Heart right ventricle (tissue), 16 donors: ENCODE measurements at regions not wholly inside any gene's neighbourhood (a gene's known extent, or its start where the extent isn't known, plus 50 kb on each side); places are given as distances from the start of the nearest gene placed in this dataset.

Source experiments
- ATAC-seq, 8 donors: fragments of 200-7000 bp; cut with Tn5 transposase; one replicate each; pipeline ENCODE4 v1.9.1; 2020; ENCODE audit warnings: mild to moderate bottlenecking in 8 of 8, moderate library complexity in 8 of 8, moderate number of reproducible peaks in 1 of 8
- DNase-seq, 2 donors: peaks; one replicate each; pipeline ENCODE4 v3.0.0-alpha.2; 2020
- H3K27ac ChIP-seq, 10 donors: fragments of 200-600 bp; sonication (generic) in 2 of 10; one replicate each; pipeline versions ENCODE4 v1.5.0 to v1.8.0; 2020 to 2022; ENCODE audit warnings: mild to moderate bottlenecking in 3 of 10
- H3K27me3 ChIP-seq, 7 donors: fragments of 200-600 bp; one replicate each; pipeline ENCODE4 v1.8.0; 2021 to 2022; ENCODE audit warnings: mild to moderate bottlenecking in 2 of 7
- H3K36me3 ChIP-seq, 9 donors: fragments of 200-600 bp; sonication (generic) in 1 of 9; one replicate each; pipeline versions ENCODE4 v1.5.0 to v1.8.0; 2020 to 2022; ENCODE audit warnings: mild to moderate bottlenecking in 2 of 9
- H3K4me1 ChIP-seq, 9 donors: fragments of 200-600 bp; sonication (generic) in 1 of 9; one replicate each; pipeline versions ENCODE4 v1.5.0 to v1.8.0; 2020 to 2022; ENCODE audit warnings: mild to moderate bottlenecking in 4 of 9
- H3K4me3 ChIP-seq, 10 donors: fragments of 200-600 bp; sonication (generic) in 2 of 10; one replicate each; pipeline versions ENCODE4 v1.5.0 to v1.8.0; 2020 to 2022; ENCODE audit warnings: mild to moderate bottlenecking in 7 of 10, moderate library complexity in 2 of 10
- H3K9me3 ChIP-seq, 11 donors: fragments of 200-600 bp in 10 of 11; sonication (generic) in 2 of 11; one replicate each; pipeline versions ENCODE4 v1.5.0 to v1.8.0; 2013 to 2022; ENCODE audit warnings: mild to moderate bottlenecking in 2 of 11, control low read depth in 1 of 11, moderate library complexity in 1 of 11
- WGBS, 2 donors: extraction: QIAGEN DNeasy Blood & Tissue Kit; methylation state at CpG; one replicate each; pipeline ENCODE4 v1.1.7; 2013; ENCODE audit warnings: inconsistent platforms in 1 of 2; 5-methylcytosine and 5-hydroxymethylcytosine counted together
- intact Hi-C, 10 donors: fragments of 100-400 bp; cut with DNase I; formaldehyde crosslinking; loops; one replicate each; pipeline versions ENCODE4 v1.11.1 to v1.14.2; 2022
- TF ChIP-seq, protein P1 (sequence below), 9 donors: fragments of 200-600 bp; sonication (generic) in 2 of 9; IDR thresholded peaks; one replicate each; pipeline versions ENCODE4 v1.5.0 to v1.8.0; 2021 to 2022; ENCODE audit warnings: antibody characterized with exemption in 9 of 9, mild to moderate bottlenecking in 5 of 9, moderate library complexity in 1 of 9
- donor health status: Arrhythmogenic right ventricular cardiomyopathy.
- donor health status: ischemic (EF 13 %, LVEDD 7.1; RV severe dilation, severe dysfunction).
- donor health status: healthy with polysubstance abuse.
- donor health status: DM: no; HTN: yes; CAD: no.
- donor health status: DM: no; HTN: no; CAD: no.
- donor health status: ischemic (EF 25% LVEDD 6.9; RV normal size, moderate dysfunction).
- donor health status: ischemic (EF 25% LVEDD 5.7; RV mildly dilated, moderate dysfunction).
- donor health status: healthy.
- donor health status: DM: yes; HTN: yes; CAD: no.
- donor health status: Ischemic cardiomyopathy.
- donor health status: ischemic (EF 35%, LVEDD 5.7; RV mildly dilated, moderate dysfunction).
- donor health status: nonischemic (EF 11% LVEDD 7.7; RV severe dilation, severe dysfunction).
- donor health status: DM: yes; HTN: yes; CAD: no.
- donor health status: PGD.
- donor health status: ischemic (EF 29% LVEDD 5.4; RV normal size, mild dysfunction).
- donor health status: nonischemic (EF 23%, LVEDD 6.1; RV moderate dilation, normal function).

- TF ChIP-seq, protein P1, sequence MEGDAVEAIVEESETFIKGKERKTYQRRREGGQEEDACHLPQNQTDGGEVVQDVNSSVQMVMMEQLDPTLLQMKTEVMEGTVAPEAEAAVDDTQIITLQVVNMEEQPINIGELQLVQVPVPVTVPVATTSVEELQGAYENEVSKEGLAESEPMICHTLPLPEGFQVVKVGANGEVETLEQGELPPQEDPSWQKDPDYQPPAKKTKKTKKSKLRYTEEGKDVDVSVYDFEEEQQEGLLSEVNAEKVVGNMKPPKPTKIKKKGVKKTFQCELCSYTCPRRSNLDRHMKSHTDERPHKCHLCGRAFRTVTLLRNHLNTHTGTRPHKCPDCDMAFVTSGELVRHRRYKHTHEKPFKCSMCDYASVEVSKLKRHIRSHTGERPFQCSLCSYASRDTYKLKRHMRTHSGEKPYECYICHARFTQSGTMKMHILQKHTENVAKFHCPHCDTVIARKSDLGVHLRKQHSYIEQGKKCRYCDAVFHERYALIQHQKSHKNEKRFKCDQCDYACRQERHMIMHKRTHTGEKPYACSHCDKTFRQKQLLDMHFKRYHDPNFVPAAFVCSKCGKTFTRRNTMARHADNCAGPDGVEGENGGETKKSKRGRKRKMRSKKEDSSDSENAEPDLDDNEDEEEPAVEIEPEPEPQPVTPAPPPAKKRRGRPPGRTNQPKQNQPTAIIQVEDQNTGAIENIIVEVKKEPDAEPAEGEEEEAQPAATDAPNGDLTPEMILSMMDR (IDR thresholded peaks at IDR 0.05), result no peak
- H3K9me3 ChIP-seq, result peaks cover 0 to 17% (median 0%) of the 10 kb centered on the region in 11 donors
- no peak for DNase-seq
- intact Hi-C loops, result no loop called here
- ATAC-seq, result no peak
- H3K27me3 ChIP-seq, result no peaks in the 10 kb centered on the region
- no peak overlapping the region for H3K27ac ChIP-seq
- no peaks in the 10 kb centered on the region for H3K4me1 ChIP-seq
- H3K4me3 ChIP-seq, result no peak overlapping the region
- WGBS, 2 donors, result 77 to 79% methylated on average over 2 of the region's 2 CpGs
- no peaks in the 10 kb centered on the region for H3K36me3 ChIP-seq
Measured at GRCh38 chr12:77202457-77203060, 137.2 kb upstream of the E2F7 start.

DNA sequence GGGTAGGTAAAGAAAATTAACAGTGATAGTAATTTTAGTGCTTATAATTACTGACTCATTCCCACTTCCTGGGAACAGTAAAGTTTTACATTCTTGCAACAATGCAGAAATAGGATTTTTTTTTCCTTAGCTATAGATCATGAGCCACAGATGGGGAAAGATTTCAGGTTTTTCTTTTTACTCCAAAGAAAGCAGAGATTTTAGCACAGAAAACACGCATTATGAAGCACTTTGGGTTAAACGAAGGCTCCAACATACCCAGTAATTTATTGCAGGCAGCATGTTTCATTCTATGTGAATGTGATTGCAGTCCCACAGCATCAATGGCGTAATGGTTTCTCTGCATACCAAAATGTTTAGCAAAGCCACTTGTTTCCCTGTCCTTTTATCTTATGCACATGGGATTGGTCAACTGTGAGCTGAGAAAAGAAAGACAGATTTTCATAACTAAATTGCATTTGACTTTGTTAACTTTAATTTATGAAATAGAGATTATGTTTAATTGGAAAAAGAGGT, 124.6 kb upstream of the E2F7 start:
- Histone ChIP-seq H3K4me3 (no peak overlapping the region), H3K27ac (no peak overlapping the region), H3K4me1 (no peaks in the 10 kb centered on the region), H3K27me3 (no peaks in the 10 kb centered on the region), H3K9me3 (no peaks in the 10 kb centered on the region), H3K36me3 (no peaks in the 10 kb centered on the region)
- no peak for DNase-seq
- TF ChIP-seq, protein P1 (IDR thresholded peaks at IDR 0.05), result no peak
- no peak for ATAC-seq
- intact Hi-C loops, result no loop called here
- WGBS, 2 donors, result 78 to 83% methylated on average over 3 of the region's 3 CpGs

DNA sequence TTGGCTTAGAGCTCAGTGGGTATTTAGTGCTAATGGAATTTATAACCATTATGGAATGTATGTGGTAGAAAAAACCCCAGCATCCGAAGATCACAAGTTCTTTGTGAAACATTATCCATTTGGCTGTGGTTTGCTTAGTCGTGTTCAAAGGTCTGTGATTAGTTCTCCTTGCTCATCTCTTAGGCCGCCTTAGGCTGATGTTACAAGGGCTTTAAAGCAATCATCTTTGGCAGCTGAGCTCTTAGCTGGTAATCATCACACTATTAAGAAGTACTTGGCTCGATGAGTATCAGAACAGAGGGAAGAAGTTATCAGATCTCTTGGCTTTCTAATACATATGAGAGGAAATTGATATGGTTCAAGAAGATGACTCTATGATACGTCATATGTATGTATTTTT, 124.1 kb upstream of the E2F7 start:
- no peak for DNase-seq
- intact Hi-C loops, result no loop called here
- ATAC-seq, result no peak
- TF ChIP-seq, protein P1 (IDR thresholded peaks at IDR 0.05), result no peak
- Histone ChIP-seq H3K36me3 (no peaks in the 10 kb centered on the region), H3K9me3 (no peaks in the 10 kb centered on the region), H3K4me3 (no peak overlapping the region), H3K27me3 (no peaks in the 10 kb centered on the region), H3K4me1 (no peaks in the 10 kb centered on the region), H3K27ac (no peak overlapping the region)
- WGBS, 2 donors, result 53 to 65% methylated on average over 5 of the region's 5 CpGs

GRCh38 chr12:77179515-77179914, 114.1 kb upstream of the E2F7 start:
- ATAC-seq, result no peak

More at GRCh38 chr12:77179515-77179914, 114.1 kb upstream of the E2F7 start:
- intact Hi-C loops, result no loop called here
- Histone ChIP-seq H3K36me3 (no peaks in the 10 kb centered on the region), H3K27me3 (no peaks in the 10 kb centered on the region), H3K27ac (no peak overlapping the region), H3K4me3 (no peak overlapping the region), H3K4me1 (no peaks in the 10 kb centered on the region), H3K9me3 (peaks cover 0 to 4% (median 0%) of the 10 kb centered on the region in 11 donors)
- no peak for DNase-seq
- 95% methylated on average over 1 of the region's 1 CpG for WGBS, 2 donors
- TF ChIP-seq, protein P1 (IDR thresholded peaks at IDR 0.05), result no peak
